Activated naive CD4-positive, alpha-beta T cell treated with anti-CD3 and anti-CD28 coated beads, Interleukin-2, amount 50 U/mL, for 24 hours (primary cell): ENCODE measurements at regions not wholly inside any gene's neighbourhood (a gene's known extent, or its start where the extent isn't known, plus 50 kb on each side); places are given as distances from the start of the nearest gene placed in this dataset.

ENCODE experiments used
- H3K27ac Mint-ChIP-seq: one replicate; pipeline ENCODE4 v1.8.0; 2021; ENCODE audit warnings: mild to moderate bottlenecking, mixed read lengths
- H3K27me3 Mint-ChIP-seq: one replicate; pipeline ENCODE4 v1.8.0; 2021; ENCODE audit warnings: mixed read lengths
- H3K36me3 Mint-ChIP-seq: one replicate; pipeline ENCODE4 v1.8.0; 2021; ENCODE audit warnings: mixed read lengths
- H3K4me1 Mint-ChIP-seq: one replicate; pipeline ENCODE4 v1.8.0; 2021; ENCODE audit warnings: mixed read lengths
- H3K4me3 Mint-ChIP-seq: one replicate; pipeline ENCODE4 v1.8.0; 2021; ENCODE audit warnings: mild to moderate bottlenecking, mixed read lengths
- H3K9me3 Mint-ChIP-seq: one replicate; pipeline ENCODE4 v1.8.0; 2021; ENCODE audit warnings: mixed read lengths

- Mint-ChIP-seq H3K36me3 (peaks cover 6% of the 10 kb centered on the region), H3K27ac (peak overlapping the region; percentile 46), H3K27me3 (no peaks in the 10 kb centered on the region), H3K4me3 (no peak overlapping the region), H3K9me3 (no peaks in the 10 kb centered on the region), H3K4me1 (peaks cover 13% of the 10 kb centered on the region)
These were observed 52.7 kb upstream of the ZCCHC13 start for GRCh38 chrX:74251006-74251930.

DNA sequence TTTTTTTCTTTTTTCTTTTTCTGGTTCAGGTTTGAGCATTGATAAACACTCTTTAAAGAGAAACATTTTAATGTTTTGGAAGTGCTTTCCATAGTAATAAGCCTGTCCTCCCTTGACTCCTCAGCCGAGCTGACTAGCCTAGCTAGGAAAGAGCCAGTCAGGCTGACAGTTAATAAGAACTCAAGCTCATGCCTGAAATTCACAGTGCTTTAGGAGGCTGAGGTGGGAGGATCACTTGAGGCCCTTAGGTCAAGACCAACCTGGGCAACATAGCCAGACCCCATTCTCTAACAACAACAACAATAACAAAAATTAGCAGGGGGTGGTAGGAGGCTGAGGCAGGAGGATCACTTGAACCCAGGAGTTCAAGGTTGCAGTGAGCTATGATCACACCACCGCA lies 53.4 kb upstream of the ZCCHC13 start:
- Mint-ChIP-seq H3K27ac (no peak overlapping the region), H3K9me3 (no peaks in the 10 kb centered on the region), H3K36me3 (peaks cover 4% of the 10 kb centered on the region), H3K27me3 (no peaks in the 10 kb centered on the region), H3K4me3 (no peak overlapping the region), H3K4me1 (peaks cover 13% of the 10 kb centered on the region)

DNA sequence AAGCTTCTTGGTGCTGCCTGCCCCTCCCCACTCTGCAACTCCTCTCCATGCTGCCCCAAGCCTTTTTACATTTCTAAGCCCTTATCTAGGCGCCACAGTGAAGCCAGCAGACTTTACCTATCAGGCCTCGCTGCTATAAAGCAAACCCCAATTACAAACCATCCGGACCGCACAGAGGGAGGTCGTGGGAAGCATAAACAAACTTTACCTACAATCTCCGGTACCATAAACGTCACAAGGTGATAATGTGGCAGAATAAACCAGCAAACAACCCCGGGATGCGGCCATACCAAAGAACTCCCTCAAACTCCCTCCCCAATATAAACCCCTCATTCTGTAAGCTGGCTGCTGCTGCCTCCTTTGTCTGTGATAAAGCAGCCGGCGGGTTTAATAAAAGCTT lies 54.0 kb upstream of the ZCCHC13 start:
- Mint-ChIP-seq H3K4me3 (no peak overlapping the region), H3K27ac (no peak overlapping the region), H3K36me3 (peaks cover 6% of the 10 kb centered on the region), H3K4me1 (peaks cover 13% of the 10 kb centered on the region), H3K9me3 (no peaks in the 10 kb centered on the region), H3K27me3 (no peaks in the 10 kb centered on the region)

- Mint-ChIP-seq H3K27ac (no peak overlapping the region), H3K36me3 (peaks cover 8% of the 10 kb centered on the region), H3K4me1 (peaks cover 9% of the 10 kb centered on the region), H3K27me3 (no peaks in the 10 kb centered on the region), H3K9me3 (no peaks in the 10 kb centered on the region), H3K4me3 (no peak overlapping the region)
These were observed 55.1 kb upstream of the ZCCHC13 start for GRCh38 chrX:74248889-74249288.

- Mint-ChIP-seq H3K27ac (peak overlapping the region; percentile 12), H3K36me3 (peaks cover 8% of the 10 kb centered on the region), H3K9me3 (no peaks in the 10 kb centered on the region), H3K4me3 (no peak overlapping the region), H3K4me1 (peaks cover 11% of the 10 kb centered on the region), H3K27me3 (no peaks in the 10 kb centered on the region)
These were observed 57.5 kb upstream of the ZCCHC13 start for GRCh38 chrX:74246524-74246923.

GRCh38 chrX:74242484-74243138 lies 61.4 kb upstream of the ZCCHC13 start:
- Mint-ChIP-seq H3K36me3 (peaks cover 8% of the 10 kb centered on the region), H3K4me3 (no peak overlapping the region), H3K27ac (no peak overlapping the region), H3K4me1 (peaks cover 10% of the 10 kb centered on the region), H3K9me3 (no peaks in the 10 kb centered on the region), H3K27me3 (no peaks in the 10 kb centered on the region)

- peaks cover 10% of the 10 kb centered on the region for H3K4me1 Mint-ChIP-seq
These were observed 61.9 kb upstream of the ZCCHC13 start for GRCh38 chrX:74242050-74242449.

GRCh38 chrX:74238771-74239170 lies 65.2 kb upstream of the ZCCHC13 start:
- Mint-ChIP-seq H3K4me3 (no peak overlapping the region), H3K9me3 (no peaks in the 10 kb centered on the region), H3K27me3 (no peaks in the 10 kb centered on the region), H3K4me1 (peaks cover 13% of the 10 kb centered on the region), H3K27ac (no peak overlapping the region), H3K36me3 (no peaks in the 10 kb centered on the region)

More at GRCh38 chrX:74242050-74242449, 61.9 kb upstream of the ZCCHC13 start:
- no peaks in the 10 kb centered on the region for H3K27me3 Mint-ChIP-seq
- no peak overlapping the region for H3K4me3 Mint-ChIP-seq
- peaks cover 8% of the 10 kb centered on the region for H3K36me3 Mint-ChIP-seq
- H3K9me3 Mint-ChIP-seq, result no peaks in the 10 kb centered on the region
- no peak overlapping the region for H3K27ac Mint-ChIP-seq

DNA sequence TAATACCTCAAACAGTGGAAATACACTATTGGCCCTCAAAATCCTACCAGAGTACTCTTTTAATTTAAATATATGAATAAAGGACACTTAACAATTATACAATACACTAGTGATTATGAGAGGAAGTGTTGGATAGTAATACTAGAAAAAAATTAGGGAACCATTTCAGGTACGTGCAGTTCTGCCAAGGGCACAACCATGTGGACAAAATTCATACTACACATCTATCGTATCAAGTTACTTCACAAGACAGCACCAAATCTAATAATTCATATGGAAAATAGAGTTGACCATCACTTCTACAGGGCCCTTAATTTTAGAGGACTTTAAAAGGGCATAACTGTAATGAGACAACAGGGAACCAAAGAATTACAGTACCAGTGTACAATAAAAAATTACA lies 69.2 kb upstream of the ZCCHC13 start:
- H3K4me1 Mint-ChIP-seq, result peaks cover 15% of the 10 kb centered on the region
- H3K9me3 Mint-ChIP-seq, result no peaks in the 10 kb centered on the region
- no peak overlapping the region for H3K27ac Mint-ChIP-seq
- no peak overlapping the region for H3K4me3 Mint-ChIP-seq
- H3K36me3 Mint-ChIP-seq, result no peaks in the 10 kb centered on the region
- H3K27me3 Mint-ChIP-seq, result no peaks in the 10 kb centered on the region

DNA sequence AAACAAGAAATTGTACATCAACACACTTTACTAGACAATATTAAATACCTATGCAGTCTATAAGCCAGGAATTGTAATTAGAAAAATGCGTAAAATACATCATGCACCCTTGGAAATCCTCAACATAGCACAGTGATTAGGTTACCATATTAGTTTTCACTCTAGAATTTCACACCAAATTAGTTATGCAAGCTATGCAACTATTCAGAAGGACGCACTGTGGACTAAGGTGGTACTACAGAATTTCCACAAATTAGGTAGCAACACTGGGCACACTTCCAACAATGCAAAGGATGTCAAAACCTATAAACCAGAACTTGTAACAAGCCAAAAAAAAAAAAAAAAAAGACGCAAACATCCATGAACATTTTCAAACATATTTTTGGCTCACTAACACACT lies 71.1 kb upstream of the ZCCHC13 start:
- Mint-ChIP-seq H3K9me3 (no peaks in the 10 kb centered on the region), H3K27me3 (no peaks in the 10 kb centered on the region), H3K4me3 (no peak overlapping the region)

DNA sequence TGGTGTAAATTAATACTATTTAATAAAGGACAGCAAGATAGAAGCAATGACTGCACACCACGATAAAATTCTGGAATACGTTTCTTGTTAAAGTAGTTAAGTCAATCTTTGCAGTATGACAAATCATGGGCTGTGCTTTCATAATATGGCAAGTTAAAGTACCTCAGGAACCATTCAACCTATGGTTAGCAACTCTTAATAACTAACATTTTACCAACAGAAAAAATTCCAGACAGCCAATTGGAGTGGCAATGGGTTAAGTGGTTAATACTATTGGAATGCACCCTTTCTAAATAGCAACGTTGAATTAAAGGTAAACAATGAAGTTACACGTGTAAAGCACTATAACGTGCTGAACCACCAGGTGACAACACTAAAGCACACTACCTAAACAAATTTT lies 72.4 kb upstream of the ZCCHC13 start:
- Mint-ChIP-seq H3K36me3 (peaks cover 2% of the 10 kb centered on the region), H3K27me3 (no peaks in the 10 kb centered on the region), H3K9me3 (no peaks in the 10 kb centered on the region), H3K4me3 (no peak overlapping the region), H3K27ac (no peak overlapping the region), H3K4me1 (peaks cover 19% of the 10 kb centered on the region)

More for the DNA sequence above, 71.1 kb upstream of the ZCCHC13 start:
- H3K27ac Mint-ChIP-seq, result no peak overlapping the region
- H3K36me3 Mint-ChIP-seq, result peaks cover 2% of the 10 kb centered on the region
- H3K4me1 Mint-ChIP-seq, result peaks cover 19% of the 10 kb centered on the region

DNA sequence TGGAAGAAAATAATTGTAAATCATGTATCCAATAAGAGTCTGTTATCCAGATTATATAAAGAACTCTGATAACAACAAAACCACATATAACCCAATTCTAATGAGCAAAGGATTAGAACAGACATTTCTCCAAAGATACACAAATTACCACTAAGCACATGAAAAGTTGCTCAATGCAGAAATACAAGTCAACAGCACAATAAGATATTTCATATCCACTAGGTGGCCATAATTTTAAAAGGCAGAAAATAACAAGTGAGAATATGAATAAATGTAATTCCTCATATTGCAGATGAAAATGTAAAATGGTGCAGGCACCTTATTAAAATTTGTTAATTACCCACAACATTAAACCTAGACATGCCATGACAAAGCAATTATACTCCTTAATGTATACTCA lies 73.9 kb upstream of the ZCCHC13 start:
- Mint-ChIP-seq H3K36me3 (peaks cover 5% of the 10 kb centered on the region), H3K27ac (no peak overlapping the region), H3K27me3 (no peaks in the 10 kb centered on the region), H3K4me1 (peaks cover 16% of the 10 kb centered on the region), H3K9me3 (no peaks in the 10 kb centered on the region), H3K4me3 (no peak overlapping the region)

DNA sequence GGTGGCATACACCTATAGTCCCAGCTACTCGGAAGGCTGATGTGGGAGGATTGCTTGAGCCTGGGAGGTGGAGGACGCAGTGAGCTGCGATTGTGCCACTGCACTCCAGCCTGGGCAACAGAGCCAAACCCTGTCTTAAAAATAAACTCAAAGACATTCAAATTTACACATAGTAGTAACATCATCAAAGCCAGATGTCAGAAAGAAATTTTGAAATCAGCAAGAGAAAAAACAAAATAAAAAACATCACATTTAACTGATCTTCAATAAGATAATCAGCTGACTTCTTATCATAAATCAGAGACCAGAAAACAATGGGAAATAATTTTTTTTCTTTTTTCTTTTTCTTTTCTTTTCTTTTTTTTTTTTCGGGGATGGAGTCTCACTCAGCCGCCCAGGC lies 78.9 kb upstream of the ZCCHC13 start:
- Mint-ChIP-seq H3K27ac (no peak overlapping the region), H3K27me3 (no peaks in the 10 kb centered on the region), H3K36me3 (peaks cover 5% of the 10 kb centered on the region), H3K4me3 (no peak overlapping the region), H3K4me1 (peaks cover 15% of the 10 kb centered on the region), H3K9me3 (no peaks in the 10 kb centered on the region)

GRCh38 chrX:74220277-74220676 lies 83.7 kb upstream of the ZCCHC13 start:
- peaks cover 7% of the 10 kb centered on the region for H3K36me3 Mint-ChIP-seq
- no peaks in the 10 kb centered on the region for H3K27me3 Mint-ChIP-seq
- H3K9me3 Mint-ChIP-seq, result no peaks in the 10 kb centered on the region
- peaks cover 17% of the 10 kb centered on the region for H3K4me1 Mint-ChIP-seq
- no peak overlapping the region for H3K27ac Mint-ChIP-seq
- H3K4me3 Mint-ChIP-seq, result no peak overlapping the region

GRCh38 chrX:74218895-74219294 lies 85.1 kb upstream of the ZCCHC13 start:
- no peak overlapping the region for H3K4me3 Mint-ChIP-seq
- H3K9me3 Mint-ChIP-seq, result no peaks in the 10 kb centered on the region
- H3K27ac Mint-ChIP-seq, result no peak overlapping the region
- no peaks in the 10 kb centered on the region for H3K27me3 Mint-ChIP-seq
- H3K36me3 Mint-ChIP-seq, result peaks cover 12% of the 10 kb centered on the region
- H3K4me1 Mint-ChIP-seq, result peaks cover 17% of the 10 kb centered on the region

DNA sequence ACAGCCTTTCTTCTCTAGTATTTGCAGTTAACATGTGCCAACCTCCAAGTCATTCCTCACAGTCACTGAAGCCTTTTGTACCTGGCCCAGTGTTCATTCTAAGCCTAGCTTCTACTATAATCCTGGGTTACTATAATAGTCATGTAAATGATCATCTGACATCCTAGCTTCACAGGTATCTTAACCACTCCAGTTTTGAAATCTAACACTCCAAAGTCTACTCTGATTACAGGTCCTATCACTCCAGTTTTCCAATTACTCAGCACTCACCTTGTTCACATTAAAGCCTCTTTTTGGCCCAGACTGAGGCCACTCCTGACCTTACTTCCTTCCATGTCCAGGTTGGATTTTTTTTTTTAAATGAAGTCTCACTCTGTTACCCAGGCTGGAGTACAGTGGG lies 87.6 kb upstream of the ZCCHC13 start:
- H3K27ac Mint-ChIP-seq, result no peak overlapping the region
- H3K4me1 Mint-ChIP-seq, result peaks cover 13% of the 10 kb centered on the region
- H3K9me3 Mint-ChIP-seq, result no peaks in the 10 kb centered on the region
- no peaks in the 10 kb centered on the region for H3K27me3 Mint-ChIP-seq
- H3K4me3 Mint-ChIP-seq, result no peak overlapping the region
- peaks cover 19% of the 10 kb centered on the region for H3K36me3 Mint-ChIP-seq
